Stomach (tissue), 8 donors: ENCODE measurements at regions not wholly inside any gene's neighbourhood (a gene's known extent, or its start where the extent isn't known, plus 50 kb on each side); places are given as distances from the start of the nearest gene placed in this dataset.
"Not testable (repeated sequence)": the region's sequence is repeated elsewhere in the genome, so short reads cannot be mapped to it uniquely, and the experiment has no call there.

Experiments
- DNase-seq, 2 donors: peaks; one replicate each; pipeline versions ENCODE4 v3.0.0 to v3.0.0-alpha.2; 2013 to 2019
- H3K27ac ChIP-seq, 5 donors: fragments of 200-600 bp in 4 of 5; sonication (generic) in 4 of 5; one replicate each; pipeline ENCODE4 v1.5.1; 2013 to 2019; ENCODE audit warnings: mild to moderate bottlenecking in 1 of 5, moderate library complexity in 1 of 5
- H3K27me3 ChIP-seq, 3 donors: fragments of 200-600 bp; sonication (generic); one replicate each; pipeline ENCODE4 v1.5.1; 2017 to 2019; ENCODE audit warnings: mixed run types in 1 of 3
- H3K36me3 ChIP-seq, 4 donors: fragments of 200-600 bp; sonication (generic); 1 replicate in 3 of 4; 2 replicates in 1 of 4; pipeline ENCODE4 v1.5.1; 2016 to 2019
- H3K4me1 ChIP-seq, 4 donors: fragments of 200-600 bp; sonication (generic); one replicate each; pipeline ENCODE4 v1.5.1; 2016 to 2019
- H3K4me3 ChIP-seq, 4 donors: fragments of 200-600 bp; sonication (generic) in 3 of 4; one replicate each; pipeline ENCODE4 v1.5.1; 2016 to 2019; ENCODE audit warnings: mild to moderate bottlenecking in 1 of 4
- H3K9me3 ChIP-seq, 4 donors: fragments of 200-600 bp; sonication (generic); one replicate each; pipeline ENCODE4 v1.5.1; 2016 to 2019
- EP300 ChIP-seq: sonication (generic); formaldehyde crosslinking; IDR thresholded peaks from one replicate; pipeline ENCODE4 v1.6.1; 2017; ENCODE audit warnings: antibody characterized with exemption
- POLR2A ChIP-seq, 4 donors: fragments of 450-650 bp; IDR thresholded peaks; one replicate each; pipeline ENCODE4 v1.6.1; 2016; ENCODE audit warnings: antibody characterized with exemption in 4 of 4, control low read depth in 2 of 4, mild to moderate bottlenecking in 1 of 4, moderate library complexity in 1 of 4
- POLR2AphosphoS5 ChIP-seq, 3 donors: sonication (generic); formaldehyde crosslinking; IDR thresholded peaks; one replicate each; pipeline ENCODE4 v1.6.1; 2016; ENCODE audit warnings: antibody characterized with exemption in 3 of 3
- WGBS, 5 donors: extraction: QIAGEN DNeasy Blood & Tissue Kit in 3 of 5; methylation state at CpG; one replicate each; pipeline versions ENCODE4 v1.1.5 to v1.1.7; 2013 to 2018; 5-methylcytosine and 5-hydroxymethylcytosine counted together
- intact Hi-C: fragments of 100-400 bp; cut with DNase I; formaldehyde crosslinking; loops from one replicate; pipeline ENCODE4 v1.15.1; 2023; ENCODE audit warnings: low total_unique reads
- TF ChIP-seq, protein P1 (sequence below), 7 experiments: fragments of 450-650 bp in 4 of 7; fragments of 200-600 bp in 3 of 7; sonication (generic) in 3 of 7; IDR thresholded peaks; one replicate each; pipeline ENCODE4 v1.5.1; 2016 to 2019; ENCODE audit warnings: antibody characterized with exemption in 7 of 7, control low read depth in 2 of 7, mild to moderate bottlenecking in 1 of 7
- donor health status: healthy with polysubstance abuse.
- donor health status: Bipolar disorder and iron deficiency.
- donor health status: healthy.

DNA sequence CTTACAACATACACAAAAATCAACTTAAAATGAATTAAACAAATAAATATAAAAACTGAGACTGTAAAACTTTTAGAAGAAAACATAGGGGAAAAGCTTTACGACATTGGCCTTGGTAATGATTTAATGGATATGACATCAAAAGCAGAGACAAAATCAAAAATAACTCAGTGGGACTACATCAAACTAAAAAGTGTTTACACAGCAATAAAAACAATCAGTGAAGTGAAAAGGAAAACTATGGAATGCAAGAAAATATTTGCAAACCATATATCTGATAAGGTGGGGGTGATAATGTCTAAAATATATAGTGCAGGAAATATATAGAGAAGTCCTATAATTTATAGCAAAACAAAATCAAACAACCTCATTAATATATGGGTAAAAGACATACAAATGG is 364.4 kb upstream of the INTU start:
- no peaks in the 10 kb centered on the region for H3K27me3 ChIP-seq
- H3K36me3 ChIP-seq = no peaks in the 10 kb centered on the region
- WGBS, 5 donors = 74 to 97% (median 81%) methylated on average over 1 of the region's 1 CpG
- no peak overlapping the region for H3K4me3 ChIP-seq
- intact Hi-C loops = no loop called here
- TF ChIP-seq POLR2A (IDR thresholded peaks at IDR 0.05) (no peak), EP300 (no peak), POLR2AphosphoS5 (IDR thresholded peaks at IDR 0.05) (no peak)
- TF ChIP-seq, protein P1, sequence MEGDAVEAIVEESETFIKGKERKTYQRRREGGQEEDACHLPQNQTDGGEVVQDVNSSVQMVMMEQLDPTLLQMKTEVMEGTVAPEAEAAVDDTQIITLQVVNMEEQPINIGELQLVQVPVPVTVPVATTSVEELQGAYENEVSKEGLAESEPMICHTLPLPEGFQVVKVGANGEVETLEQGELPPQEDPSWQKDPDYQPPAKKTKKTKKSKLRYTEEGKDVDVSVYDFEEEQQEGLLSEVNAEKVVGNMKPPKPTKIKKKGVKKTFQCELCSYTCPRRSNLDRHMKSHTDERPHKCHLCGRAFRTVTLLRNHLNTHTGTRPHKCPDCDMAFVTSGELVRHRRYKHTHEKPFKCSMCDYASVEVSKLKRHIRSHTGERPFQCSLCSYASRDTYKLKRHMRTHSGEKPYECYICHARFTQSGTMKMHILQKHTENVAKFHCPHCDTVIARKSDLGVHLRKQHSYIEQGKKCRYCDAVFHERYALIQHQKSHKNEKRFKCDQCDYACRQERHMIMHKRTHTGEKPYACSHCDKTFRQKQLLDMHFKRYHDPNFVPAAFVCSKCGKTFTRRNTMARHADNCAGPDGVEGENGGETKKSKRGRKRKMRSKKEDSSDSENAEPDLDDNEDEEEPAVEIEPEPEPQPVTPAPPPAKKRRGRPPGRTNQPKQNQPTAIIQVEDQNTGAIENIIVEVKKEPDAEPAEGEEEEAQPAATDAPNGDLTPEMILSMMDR (IDR thresholded peaks at IDR 0.05) = no peak
- H3K27ac ChIP-seq = no peak overlapping the region
- H3K4me1 ChIP-seq = no peaks in the 10 kb centered on the region
- DNase-seq = no peak
- peaks cover 0 to 13% (median 6%) of the 10 kb centered on the region in 4 donors for H3K9me3 ChIP-seq

DNA sequence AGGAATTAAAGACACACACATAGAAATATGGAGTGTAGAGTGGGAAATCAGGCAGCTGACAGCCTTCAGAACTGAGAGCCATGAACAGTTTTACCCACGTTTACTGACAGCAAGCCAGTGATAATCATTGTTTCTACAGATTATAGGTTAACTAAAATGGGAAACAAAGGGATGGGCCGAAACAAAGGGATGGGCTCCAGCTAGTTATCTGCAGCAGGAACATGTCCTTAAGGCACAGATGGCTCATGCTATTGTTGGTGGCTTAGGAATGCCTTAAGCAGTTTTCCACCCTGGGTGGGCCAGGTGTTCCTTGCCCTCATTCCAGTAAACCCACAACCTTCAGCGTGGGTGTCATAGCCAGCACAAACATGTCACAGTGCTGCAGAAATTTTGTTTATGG is 355.7 kb upstream of the INTU start:
- H3K27ac ChIP-seq, DNase-seq, H3K27me3 ChIP-seq, H3K36me3 ChIP-seq, H3K4me1 ChIP-seq, intact Hi-C loops, H3K4me3 ChIP-seq: not testable (repeated sequence)
- H3K9me3 ChIP-seq = peaks cover 0 to 41% (median 10%) of the 10 kb centered on the region in 4 donors
- WGBS, 5 donors = 78 to 88% (median 86%) methylated on average over 3 of the region's 3 CpGs

DNA sequence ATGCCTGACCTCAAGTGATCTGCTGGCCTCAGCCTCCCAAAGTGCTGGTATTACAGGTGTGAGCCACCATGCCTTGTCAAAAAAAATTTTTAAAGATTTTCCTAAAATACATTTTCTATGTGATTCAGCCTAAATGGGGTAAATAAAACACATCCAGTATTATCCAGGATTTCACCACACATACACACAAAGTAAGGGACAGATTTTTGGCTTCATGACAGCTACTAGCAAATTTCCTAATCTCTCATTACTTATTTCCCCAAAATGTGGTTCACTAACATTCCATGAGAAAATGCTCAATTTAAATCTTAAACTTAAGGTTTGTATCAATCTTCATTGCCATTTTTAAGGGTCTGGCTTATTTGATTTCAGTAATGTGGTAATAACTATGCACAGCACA is 348.5 kb upstream of the INTU start:
- H3K36me3 ChIP-seq = no peaks in the 10 kb centered on the region
- intact Hi-C loops = no loop called here
- H3K4me1 ChIP-seq = no peaks in the 10 kb centered on the region
- no peaks in the 10 kb centered on the region for H3K9me3 ChIP-seq
- no peak for TF ChIP-seq EP300
- TF ChIP-seq, protein P1 (IDR thresholded peaks at IDR 0.05) = no peak
- TF ChIP-seq POLR2AphosphoS5 (IDR thresholded peaks at IDR 0.05) = no peak
- no peak for TF ChIP-seq POLR2A (IDR thresholded peaks at IDR 0.05)
- no peaks in the 10 kb centered on the region for H3K27me3 ChIP-seq
- no peak overlapping the region for H3K4me3 ChIP-seq
- DNase-seq = no peak
- H3K27ac ChIP-seq = no peak overlapping the region

DNA sequence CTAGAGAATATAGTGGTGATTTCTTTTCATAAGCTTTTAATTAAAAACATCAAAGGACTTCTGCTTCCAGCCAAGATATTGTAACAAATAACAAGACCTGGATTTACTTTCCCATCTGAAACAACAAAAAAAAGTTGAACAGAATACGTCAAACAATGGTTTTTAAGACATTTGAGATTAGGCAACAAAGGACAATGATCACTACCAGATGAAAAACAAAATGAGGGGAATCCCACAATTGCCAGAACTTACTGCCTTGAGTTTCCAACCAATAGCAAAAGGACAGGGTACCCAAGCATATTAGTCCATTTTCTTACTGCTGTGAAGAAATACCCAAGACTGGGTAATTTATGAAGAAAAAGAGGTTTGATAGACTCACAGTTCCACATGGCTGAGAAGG is 341.4 kb upstream of the INTU start:
- Histone ChIP-seq H3K4me1 (no peaks in the 10 kb centered on the region), H3K27ac (no peak overlapping the region), H3K27me3 (no peaks in the 10 kb centered on the region), H3K4me3 (no peak overlapping the region), H3K36me3 (no peaks in the 10 kb centered on the region), H3K9me3 (peaks cover 0 to 33% (median 20%) of the 10 kb centered on the region in 4 donors)
- 41 to 70% (median 55%) methylated on average over 1 of the region's 1 CpG for WGBS, 5 donors
- intact Hi-C loops = no loop called here
- TF ChIP-seq POLR2A (IDR thresholded peaks at IDR 0.05) (no peak), POLR2AphosphoS5 (IDR thresholded peaks at IDR 0.05) (no peak)
- DNase-seq = no peak

DNA sequence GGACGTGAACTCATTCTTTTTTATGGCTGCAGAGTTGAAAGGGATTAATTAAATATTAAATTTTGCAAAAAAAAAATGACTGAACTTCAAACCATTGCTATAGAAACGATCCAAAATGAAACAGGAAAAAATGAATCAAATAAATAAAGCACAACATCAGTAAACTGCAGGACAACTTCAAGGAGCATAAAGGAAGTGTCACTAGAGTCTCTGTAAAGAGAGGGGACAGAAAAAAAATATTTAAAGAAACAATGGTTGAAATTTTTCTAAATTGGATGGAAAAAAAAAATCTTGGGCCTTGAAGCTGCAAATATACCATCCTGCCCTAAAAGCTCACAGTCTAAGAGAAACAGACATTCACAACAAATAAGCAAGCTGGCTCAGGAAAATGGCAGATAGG is 339.3 kb upstream of the INTU start:
- 25 to 39% (median 28%) methylated on average over 2 of the region's 2 CpGs for WGBS, 5 donors
- H3K4me1 ChIP-seq = no peaks in the 10 kb centered on the region
- H3K36me3 ChIP-seq = no peaks in the 10 kb centered on the region
- no peak overlapping the region for H3K27ac ChIP-seq
- DNase-seq = no peak
- intact Hi-C loops = no loop called here
- H3K4me3 ChIP-seq = no peak overlapping the region
- TF ChIP-seq EP300 (no peak), POLR2A (IDR thresholded peaks at IDR 0.05) (no peak), POLR2AphosphoS5 (IDR thresholded peaks at IDR 0.05) (no peak)
- TF ChIP-seq, protein P1 (IDR thresholded peaks at IDR 0.05) = no peak
- peaks cover 0 to 47% (median 26%) of the 10 kb centered on the region in 4 donors for H3K9me3 ChIP-seq
- no peaks in the 10 kb centered on the region for H3K27me3 ChIP-seq

DNA sequence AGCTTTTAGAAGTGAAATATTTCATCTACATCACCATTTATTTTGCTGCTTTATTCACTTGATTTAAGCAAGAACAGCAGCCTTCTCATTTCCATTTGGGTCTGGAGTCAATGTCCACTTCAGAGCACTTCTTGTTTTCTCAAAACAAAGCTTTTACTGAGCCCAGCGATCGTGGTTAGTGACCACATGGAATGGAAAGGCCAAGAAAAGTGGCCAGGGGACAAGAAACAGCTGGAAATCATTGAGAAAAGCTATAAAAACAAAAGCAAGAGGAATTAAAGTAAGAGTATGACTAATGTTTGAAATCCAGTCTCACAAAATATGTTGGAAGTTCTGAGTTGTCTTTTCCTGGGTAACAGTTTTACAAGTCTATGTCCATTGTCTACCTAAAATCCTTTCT is 328.4 kb upstream of the INTU start:
- Histone ChIP-seq H3K27ac (no peak overlapping the region), H3K4me3 (no peak overlapping the region), H3K27me3 (no peaks in the 10 kb centered on the region), H3K4me1 (no peaks in the 10 kb centered on the region), H3K9me3 (peaks cover 0 to 16% (median 5%) of the 10 kb centered on the region in 4 donors), H3K36me3 (no peaks in the 10 kb centered on the region)
- no peak for DNase-seq
- WGBS, 5 donors = 45 to 58% (median 47%) methylated on average over 2 of the region's 2 CpGs
- TF ChIP-seq POLR2A (IDR thresholded peaks at IDR 0.05) (no peak), POLR2AphosphoS5 (IDR thresholded peaks at IDR 0.05) (no peak), EP300 (no peak)
- intact Hi-C loops = no loop called here
